ENCODE measurements at regions not wholly inside any gene's neighbourhood (a gene's known extent, or its start where the extent isn't known, plus 50 kb on each side); places are given as distances from the start of the nearest gene placed in this dataset.
"Not testable (repeated sequence)": the region's sequence is repeated elsewhere in the genome, so short reads cannot be mapped to it uniquely, and the experiment has no call there.

GRCh38 chr9:28149361-28150050 is 576.2 kb upstream of the C9orf72 start:
- TF ChIP-seq ZNF274 (IDR thresholded peaks at IDR 0.05; ENCODE audit: low read depth, low read length); YY1 (IDR thresholded peaks at IDR 0.05; ENCODE audit: insufficient read depth, insufficient read length); SUZ12 (IDR thresholded peaks at IDR 0.05; ENCODE audit: extremely low read depth, insufficient read depth, insufficient read length): not testable (repeated sequence)

Data from NT2/D1 (cell line).